Left lobe of liver (tissue), 2 donors: ENCODE measurements at regions not wholly inside any gene's neighbourhood (a gene's known extent, or its start where the extent isn't known, plus 50 kb on each side); places are given as distances from the start of the nearest gene placed in this dataset.
"Not testable (repeated sequence)": the region's sequence is repeated elsewhere in the genome, so short reads cannot be mapped to it uniquely, and the experiment has no call there.

ENCODE experiments used
- ATAC-seq: fragments of 200-7000 bp; cut with Tn5 transposase; one replicate; pipeline ENCODE4 v1.9.1; 2020; ENCODE audit warnings: mild to moderate bottlenecking, moderate library complexity
- DNase-seq: peaks from one replicate; pipeline ENCODE4 v3.0.0-alpha.2; 2020; ENCODE audit warnings: low spot score
- donor health status: DM: no; HTN: no; CAD: no; lungs with moderate emphysema.
- donor health status: DM: no; HTN: yes; CAD: no.

DNA sequence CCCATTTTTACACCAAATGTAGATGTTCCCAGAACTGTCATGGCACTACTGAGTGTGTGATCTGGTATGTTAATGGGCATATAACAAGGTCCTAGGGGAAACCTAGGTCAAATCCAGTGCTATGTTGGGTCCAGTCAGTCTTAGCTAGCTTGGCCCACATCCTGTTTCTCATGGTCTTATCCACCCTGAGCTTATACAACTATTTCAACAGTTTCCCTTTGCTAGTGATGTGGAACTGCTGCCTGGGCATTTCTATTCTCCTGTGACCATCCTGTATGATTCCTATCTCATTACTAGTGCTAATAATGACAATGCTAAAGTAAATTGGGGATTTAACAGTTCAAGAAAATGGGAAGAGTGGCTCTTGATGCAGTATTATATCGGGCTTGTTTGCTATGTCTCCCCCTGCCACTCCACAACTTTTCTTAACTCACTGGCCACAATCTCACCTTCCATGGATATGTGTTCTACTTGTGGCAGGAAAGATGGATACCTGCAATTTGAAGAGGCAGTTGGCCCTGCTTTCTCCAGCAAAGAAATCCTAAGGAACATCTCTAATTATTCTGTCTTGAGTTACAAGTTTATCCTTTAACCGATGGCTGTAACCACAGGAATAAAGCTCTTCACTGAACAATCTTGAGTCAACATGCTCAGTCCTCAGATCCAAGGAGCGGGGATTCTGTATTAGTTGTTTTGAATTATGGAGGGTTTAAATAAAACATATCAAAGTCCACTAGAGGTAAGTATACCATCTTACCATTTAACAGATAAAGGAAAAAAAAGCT, 707.8 kb downstream of the XPNPEP1 start:
- DNase-seq (no peak), ATAC-seq (no peak)

DNA sequence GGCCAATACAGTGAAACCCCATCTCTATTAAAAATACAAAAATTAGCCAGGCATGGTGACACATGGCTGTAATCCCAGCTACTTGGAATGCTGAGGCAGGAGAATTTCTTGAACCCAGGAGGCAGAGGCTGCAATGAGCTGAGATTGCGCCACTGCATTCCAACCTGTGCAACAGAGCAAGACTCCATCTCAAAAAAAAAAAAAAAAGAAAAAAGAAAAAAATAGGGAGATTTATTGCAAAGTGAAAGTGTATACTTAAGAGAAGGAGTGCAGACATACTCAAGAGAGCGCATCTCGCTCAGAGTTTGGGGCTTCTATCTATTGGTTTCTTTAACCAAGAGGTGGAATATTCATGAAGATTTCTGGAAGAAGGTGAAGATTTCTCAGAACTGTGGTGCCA, 708.4 kb downstream of the XPNPEP1 start:
- not testable (repeated sequence) for ATAC-seq, DNase-seq

DNA sequence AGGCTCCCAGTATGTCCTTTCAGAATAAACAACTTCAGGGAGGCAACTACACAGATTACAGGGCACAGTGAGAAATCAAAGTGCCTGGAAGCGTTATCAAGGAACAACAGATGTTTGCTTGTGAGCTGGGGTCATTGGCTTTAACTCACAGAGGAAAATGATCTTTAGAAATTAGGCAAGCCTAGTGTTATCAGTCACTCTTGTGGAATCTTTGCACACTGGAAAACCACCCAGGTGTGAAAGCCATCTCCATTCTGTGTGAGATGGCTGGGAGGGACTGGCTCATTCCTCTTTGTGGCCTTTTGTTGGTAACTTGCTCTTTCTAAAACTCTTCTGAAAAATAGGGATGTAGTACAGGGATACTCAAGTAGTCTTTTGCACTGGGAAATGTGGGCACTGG, 716.0 kb downstream of the XPNPEP1 start:
- ATAC-seq = no peak

DNA sequence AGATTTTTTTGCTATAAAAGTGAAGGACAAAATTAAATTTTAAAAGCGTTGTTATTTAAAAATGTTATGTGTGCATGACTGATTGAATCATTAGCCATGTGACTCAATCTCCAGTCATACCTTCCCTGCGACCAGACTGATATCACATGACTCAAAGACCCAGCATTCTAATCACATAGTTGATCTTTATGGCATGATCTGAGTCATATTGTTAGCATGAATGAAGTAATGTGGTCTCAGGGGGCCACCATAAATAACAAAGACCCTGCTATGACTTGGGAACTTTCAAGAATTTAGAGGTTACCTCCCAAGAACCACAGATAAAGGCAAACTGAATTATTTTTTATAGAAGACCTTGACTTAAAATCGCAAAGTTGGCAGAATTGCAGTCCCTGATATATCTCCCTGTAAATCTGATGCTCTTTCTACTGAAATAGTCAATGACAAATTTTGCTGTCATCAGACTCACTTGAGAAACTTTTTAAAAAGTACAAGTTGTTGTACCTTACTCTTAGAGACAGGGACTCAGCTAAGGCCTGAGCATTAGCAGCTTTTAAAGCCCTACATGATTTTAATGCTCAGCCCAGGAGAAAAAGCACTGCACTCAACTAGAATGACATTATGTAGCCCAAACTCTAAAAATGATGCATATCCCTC, 717.3 kb downstream of the XPNPEP1 start:
- DNase-seq (no peak), ATAC-seq (no peak)

More for the DNA sequence above, 716.0 kb downstream of the XPNPEP1 start:
- DNase-seq = no peak

DNA sequence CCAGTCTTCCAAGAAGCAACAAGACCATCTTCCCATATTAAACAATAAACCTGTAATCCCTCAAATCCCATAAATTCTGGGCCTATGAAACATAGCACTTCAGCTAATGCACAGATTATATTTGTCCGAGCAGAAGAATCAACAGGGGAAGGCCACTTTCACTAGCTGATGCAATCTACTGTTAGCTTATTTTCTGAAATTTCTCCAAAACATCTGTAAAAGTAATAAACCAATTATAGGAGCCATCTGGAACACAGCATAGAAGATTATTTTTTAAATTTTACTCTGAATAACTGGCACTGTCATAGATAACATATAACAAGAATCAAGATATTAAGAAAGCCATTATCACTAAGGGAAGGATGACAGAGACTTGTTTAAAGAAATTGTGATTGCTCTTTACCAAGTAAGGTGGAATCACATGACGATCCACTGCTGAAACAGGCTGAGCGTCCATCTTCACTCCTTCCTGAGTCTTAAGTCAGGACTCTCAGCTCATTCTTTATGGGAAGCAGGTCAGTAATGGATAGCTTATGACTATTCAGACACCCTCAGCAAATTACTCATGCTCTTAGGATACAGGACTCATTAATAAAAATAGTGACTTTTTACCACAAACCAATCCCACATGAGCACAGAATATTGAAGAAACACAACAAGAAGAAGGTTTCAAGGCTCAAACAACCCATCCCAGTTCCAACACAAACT, 719.5 kb downstream of the XPNPEP1 start:
- no peak for ATAC-seq
- DNase-seq = no peak

DNA sequence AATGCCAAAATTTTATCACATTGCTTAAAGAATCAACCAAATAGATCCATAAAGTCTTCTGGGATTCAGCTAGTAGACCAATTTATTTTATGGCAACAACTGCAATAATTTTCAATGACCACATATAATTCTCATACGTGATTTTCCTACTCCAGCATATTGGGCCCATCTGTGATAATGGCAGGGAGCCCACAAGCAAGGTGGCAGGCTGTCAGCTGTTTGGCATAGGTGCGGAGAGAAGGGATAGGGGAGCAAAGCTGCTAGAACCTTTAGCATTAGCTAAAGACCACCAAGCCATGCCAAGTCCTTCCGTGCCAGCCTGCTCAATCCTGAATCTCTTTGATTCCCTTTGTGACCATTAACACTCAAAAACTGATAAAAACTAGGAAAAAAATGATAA, 721.2 kb downstream of the XPNPEP1 start:
- ATAC-seq (no peak), DNase-seq (no peak)

DNA sequence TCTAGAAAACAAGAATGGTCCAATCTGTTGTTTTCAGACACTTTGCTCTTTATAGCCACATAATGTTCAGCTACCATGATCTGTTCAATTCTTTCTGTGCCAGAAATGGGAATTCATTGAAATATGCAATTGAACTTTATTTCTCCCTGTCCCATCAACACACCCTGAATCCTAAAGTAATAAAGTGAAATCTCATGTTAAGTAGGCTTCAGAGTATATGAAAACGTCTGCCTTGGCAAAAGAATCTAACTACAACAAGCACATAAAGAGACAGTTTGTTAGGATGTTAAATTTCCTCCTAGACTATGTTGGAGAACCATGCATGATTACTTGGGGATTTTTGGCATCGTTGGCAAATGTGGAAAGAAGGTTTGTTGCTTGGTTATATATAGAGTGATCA, 722.7 kb downstream of the XPNPEP1 start:
- DNase-seq = no peak
- ATAC-seq = no peak

DNA sequence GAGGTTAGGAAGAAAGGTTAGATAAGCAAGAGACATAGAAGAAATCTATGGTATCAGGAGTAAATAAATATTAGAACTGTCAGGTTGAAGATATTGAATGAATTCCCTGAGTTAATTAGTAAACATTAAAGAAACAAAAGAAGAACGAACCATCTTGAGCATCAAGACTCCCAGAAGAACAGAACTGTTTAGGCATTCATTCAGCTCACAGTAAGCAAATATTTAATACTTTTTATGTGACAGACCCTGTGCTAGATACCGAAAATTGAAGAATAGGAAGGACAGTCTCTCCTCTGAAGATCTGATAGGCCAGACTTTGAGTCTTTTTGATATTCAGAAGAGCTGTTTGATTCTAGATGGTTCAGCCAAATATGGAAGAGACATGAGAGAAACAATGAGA, 731.5 kb downstream of the XPNPEP1 start:
- DNase-seq (no peak), ATAC-seq (no peak)

DNA sequence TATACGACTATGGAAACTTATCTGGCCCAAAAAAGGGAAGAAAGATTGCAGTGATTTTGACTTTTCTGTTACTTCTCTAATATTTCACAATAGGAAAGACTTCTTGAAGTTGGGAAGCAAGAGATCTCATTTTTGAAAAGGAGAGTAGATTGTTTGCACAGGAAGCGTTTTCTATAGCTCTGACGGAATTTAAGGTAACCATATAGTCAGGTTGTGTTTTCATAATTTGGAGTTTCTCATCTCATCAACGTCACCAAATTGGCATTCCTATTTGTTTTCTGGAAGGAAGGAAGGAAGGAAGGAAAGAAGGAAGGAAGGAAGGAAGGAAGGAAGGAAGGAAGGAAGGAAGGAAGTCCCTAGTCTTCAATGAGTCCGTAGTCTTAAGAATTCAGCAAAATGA, 732.0 kb downstream of the XPNPEP1 start:
- DNase-seq = no peak
- no peak for ATAC-seq

DNA sequence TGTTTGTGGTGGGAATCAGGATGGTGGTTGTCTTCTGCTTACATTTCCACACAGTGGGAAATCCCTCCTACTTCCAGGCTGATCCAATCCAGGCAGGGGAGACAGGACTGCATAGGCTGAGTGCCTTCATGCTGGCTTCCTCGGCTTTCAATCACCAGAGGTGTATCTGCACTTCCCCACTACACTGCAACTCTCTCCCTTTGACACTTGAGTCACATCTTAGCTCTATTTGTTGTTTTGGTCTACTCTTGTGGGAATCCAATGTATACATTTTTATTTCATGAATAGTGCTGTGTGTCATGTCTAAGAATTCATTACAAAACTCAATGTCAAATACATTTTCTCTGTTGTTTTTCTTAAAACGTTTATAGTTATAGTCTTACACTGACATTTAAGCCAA, 735.6 kb downstream of the XPNPEP1 start:
- no peak for ATAC-seq
- DNase-seq = no peak

DNA sequence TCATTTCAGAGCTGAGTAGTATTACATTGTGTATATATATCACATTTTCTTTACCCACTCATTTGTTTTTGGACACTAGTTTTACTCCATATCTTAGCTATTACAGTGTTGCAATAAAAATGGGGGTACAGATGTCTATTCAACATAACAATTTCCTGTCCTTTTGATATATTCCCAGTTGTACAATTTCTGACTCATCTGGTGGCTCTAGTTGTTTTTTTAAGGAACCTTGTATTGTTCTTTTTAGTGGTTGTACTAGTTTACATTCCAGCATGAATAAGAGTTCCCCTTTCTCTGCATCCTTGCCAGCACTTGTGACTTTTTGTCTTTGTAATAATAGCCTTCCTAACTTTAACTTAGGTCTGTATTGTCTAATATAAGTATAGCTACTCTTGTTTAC, 739.9 kb downstream of the XPNPEP1 start:
- ATAC-seq (no peak), DNase-seq (no peak)

DNA sequence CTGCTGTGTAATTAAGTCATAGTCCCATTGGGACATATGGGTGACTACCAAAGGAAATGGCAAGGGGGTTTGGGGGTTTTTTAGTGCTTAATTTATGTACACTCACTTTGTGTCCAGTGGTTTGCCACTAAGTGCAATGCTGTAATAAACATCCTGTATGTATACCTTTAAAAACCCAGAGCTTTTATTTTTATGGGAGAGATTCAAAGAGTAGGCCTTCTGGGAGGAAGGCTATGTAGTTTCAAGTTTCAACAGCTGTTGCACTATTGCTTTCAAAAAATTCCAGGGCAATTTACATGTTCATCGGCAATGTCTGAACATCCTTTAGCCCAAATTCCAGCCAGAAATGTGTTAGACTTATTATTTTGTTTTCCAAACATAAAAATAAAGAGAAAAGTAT, 744.7 kb downstream of the XPNPEP1 start:
- ATAC-seq (no peak), DNase-seq (no peak)

DNA sequence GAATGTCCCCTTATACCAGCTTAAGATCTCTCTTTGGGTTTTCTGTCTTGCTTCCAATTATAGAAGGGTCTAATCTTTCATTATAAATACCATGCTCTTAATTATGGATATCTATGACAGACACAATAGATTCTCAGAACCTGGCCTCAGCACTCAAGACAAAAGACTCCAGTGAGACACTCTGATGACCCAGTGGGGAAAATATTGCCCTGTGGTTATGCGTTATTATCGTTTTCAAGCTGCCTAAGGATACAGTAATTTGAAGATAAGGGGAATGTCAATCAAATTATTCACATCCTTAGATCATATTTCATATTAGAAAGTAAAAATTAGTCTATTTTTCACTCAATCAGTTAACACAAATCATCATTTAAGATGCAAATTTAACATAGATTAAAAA, 748.8 kb downstream of the XPNPEP1 start:
- no peak for DNase-seq
- no peak for ATAC-seq

DNA sequence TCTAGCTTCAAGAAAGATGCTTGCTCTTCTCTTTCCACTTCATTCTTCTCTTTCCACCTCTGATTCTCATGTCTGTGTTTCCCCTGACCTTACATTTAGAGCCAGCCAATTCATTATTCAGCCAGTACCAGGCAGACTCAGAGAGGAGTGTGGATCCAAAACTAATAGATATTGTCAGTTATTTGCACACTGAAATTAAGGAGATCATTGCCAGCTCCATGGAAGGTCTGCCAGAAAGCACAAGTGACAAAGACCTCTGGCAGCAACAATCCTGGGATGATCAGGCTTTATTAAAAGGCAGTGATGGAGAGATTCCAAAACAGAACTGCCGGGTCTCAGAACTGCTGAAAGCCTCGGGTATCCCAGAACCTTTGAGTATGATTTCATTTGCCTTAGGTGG, 749.4 kb downstream of the XPNPEP1 start:
- DNase-seq = no peak
- ATAC-seq = peak; percentile 59

DNA sequence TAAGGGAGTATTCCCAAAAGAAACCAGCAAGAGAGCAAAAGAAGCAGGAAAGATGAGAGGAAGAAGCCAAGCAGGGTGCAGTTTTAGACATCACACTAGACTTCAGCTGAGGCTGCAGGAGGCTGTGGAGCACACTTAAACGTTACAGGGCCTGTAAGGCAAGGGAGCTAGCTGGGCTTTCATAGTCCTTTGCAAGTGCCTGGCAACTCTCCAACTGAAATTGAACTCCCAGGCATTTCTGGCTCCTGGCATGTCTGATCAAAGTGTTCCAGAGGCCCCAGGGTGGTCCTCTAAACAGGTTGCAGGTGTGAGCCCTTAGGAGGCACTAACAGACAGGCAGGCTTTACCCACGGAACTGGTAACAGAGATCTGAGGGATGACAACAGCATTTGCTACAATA, 750.2 kb downstream of the XPNPEP1 start:
- DNase-seq = no peak
- no peak for ATAC-seq

DNA sequence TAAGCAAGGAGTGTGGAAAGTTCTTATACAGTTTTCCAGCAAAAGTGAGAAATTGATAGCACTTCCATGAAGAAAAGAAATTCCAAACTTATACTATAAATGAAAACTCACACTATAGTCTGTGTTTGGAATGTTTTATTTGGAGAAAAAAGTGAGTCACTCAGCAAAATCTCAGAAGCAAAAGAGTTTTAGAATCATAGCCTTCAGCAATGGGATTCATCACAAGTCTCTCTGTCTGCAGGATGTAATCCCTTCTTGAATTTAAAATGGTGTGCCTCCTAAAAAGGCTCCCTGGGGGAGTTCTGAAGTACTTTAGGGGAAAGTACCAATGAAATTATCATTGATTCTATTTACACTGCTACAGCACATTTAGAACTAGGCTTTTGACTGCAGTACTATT, 756.4 kb downstream of the XPNPEP1 start:
- ATAC-seq (no peak), DNase-seq (no peak)

DNA sequence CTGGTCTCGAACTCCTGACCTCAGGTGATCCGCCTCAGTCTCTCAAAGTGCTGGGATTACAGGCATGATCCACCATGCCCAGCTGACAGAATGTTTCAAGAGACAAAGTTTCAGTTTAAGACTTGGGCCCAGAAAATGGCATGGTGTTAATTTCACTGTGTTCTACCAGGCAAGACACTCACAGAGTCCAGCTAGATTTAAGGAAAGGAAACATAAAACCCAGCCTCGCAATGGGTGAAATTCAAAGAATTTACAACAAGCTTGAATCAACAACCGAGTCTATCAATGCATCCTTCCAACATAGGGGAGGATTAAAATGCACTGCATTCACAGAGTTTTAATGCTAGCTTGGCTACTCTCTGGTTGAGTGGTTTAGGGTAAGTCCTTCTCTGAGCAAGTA, 764.0 kb downstream of the XPNPEP1 start:
- ATAC-seq (no peak), DNase-seq (no peak)

DNA sequence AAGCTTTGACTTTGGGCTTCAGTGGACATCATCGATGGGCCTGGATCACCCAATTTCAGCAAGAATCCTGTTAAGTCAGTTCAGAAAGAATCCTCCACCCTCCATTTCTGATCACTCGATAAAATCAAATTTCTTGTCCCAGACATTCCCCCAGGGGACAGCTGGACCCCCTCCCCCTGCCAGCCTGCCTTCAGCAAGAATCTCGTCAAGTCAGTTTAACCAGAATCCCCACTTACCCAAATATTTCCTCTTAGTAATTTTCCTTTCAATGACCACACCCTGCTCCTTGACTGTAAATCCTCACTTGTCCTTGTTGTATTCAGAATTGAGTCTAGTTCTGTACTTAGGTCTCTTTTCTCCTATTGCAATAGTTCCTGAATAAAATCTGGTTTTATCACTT, 766.9 kb downstream of the XPNPEP1 start:
- no peak for ATAC-seq
- DNase-seq = no peak

DNA sequence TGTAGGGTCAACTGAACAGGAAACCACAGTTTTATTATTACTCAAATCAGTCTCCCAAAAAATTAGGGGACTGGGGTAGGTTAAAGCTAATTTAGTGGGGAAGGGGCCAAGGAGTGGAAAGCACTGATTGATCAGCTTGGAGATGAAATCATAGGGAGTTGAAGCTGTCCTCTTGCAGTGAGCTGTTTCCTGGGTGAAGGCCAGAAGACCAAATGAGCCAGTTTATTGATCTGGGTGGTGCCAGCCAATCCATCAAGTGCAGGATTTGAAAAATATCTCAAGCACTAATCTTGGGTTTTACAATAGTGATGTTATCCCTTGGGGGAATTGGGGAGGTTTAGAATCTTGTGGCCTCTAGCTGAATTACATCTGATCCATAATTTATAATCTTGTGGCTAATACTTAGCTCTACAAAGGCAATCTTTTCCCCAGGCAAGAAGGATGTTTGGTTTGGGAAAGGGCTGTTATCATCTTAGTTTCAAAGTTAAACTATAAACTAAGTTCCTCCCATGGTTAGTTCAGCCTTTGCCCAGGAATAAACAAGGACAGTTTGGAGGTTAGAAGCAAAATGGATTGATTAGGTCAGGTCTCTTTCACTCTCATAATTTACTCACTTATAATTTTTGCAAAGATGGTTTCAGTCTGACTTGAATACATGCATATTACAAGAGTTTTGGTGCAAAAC, 773.5 kb downstream of the XPNPEP1 start:
- DNase-seq (no peak), ATAC-seq (peak; percentile 23)

DNA sequence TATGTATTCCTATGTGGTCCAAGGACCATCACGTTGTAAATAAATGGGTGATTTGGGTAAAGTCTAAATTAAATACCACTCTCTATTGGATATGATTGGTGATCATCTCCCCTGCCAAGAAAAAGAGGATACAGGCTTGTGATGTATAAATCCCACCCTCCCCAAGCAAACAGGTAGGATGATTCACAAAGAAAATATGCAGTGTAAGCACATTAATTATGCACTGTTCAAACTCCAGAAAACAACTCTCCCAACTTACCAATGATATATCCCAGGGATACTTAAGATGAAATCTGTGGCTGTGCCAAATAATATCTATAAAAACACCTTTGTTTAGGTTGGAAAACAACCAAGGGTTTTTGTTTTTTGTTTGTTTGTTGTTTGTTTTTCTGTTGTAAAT, 795.9 kb downstream of the XPNPEP1 start:
- ATAC-seq (no peak), DNase-seq (no peak)

DNA sequence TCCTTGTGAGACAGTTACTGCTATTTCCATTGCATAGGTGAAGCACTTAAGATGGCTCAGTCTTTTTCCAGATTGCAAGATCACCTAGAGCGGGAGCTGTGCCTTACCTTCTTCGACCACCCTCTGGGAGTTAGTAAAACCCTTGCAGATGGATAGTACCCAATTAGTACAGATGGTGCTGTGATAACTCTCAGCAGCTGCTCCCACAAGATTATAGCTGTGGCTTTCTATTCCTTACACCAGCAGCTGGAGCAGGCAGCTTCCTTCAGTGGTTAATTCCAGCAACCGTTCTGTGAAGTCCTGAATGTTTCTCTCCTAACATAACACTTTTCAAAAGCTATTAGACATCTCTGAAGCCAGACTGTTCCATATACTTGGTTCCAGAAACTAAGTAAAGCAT, 796.8 kb downstream of the XPNPEP1 start:
- ATAC-seq (no peak), DNase-seq (no peak)

DNA sequence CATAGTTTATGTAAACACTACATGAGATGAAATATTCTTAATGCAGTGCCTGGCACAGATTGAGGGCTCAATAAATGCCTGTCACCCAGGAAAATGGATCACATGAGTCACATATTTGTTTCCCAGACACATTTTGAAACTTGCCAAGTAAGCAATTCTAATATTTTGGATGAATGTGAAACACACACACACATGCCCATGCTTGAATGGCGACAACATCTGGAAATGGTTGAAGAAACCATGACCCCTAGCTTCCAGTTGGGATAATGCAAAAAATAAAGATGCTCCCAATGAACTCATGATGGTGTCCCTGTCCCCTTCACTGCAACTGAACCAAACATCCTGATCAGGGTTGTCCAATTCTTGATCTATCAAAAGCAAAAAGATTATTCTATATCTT, 797.3 kb downstream of the XPNPEP1 start:
- DNase-seq (no peak), ATAC-seq (no peak)
